Neural cell (in vitro differentiated cells): ENCODE measurements at regions not wholly inside any gene's neighbourhood (a gene's known extent, or its start where the extent isn't known, plus 50 kb on each side); places are given as distances from the start of the nearest gene placed in this dataset.

Source experiments
- H2AFZ ChIP-seq: fragments of 200-600, 300-800 bp; sonication (generic), shearing (Covaris generic); 2 replicates; pipeline ENCODE4 v1.6.0; 2014; ENCODE audit warnings: low read depth, mild to moderate bottlenecking, antibody characterized with exemption, low read length, moderate library complexity
- H3F3A ChIP-seq: fragments of 200-600 bp; shearing (Covaris generic); 2 replicates; pipeline ENCODE4 v1.6.1; 2016; ENCODE audit warnings: mild to moderate bottlenecking, moderate library complexity, mixed read lengths, antibody characterized with exemption, low read length; ENCODE audit not compliant: insufficient read depth, poor library complexity, severe bottlenecking
- H3K27ac ChIP-seq: fragments of 200-600, 300-800 bp; sonication (generic), shearing (Covaris generic); 2 replicates; pipeline ENCODE4 v1.5.1; 2014; ENCODE audit warnings: mild to moderate bottlenecking, low read length, moderate library complexity
- H3K27me3 ChIP-seq: fragments of 300-800, 200-600 bp; sonication (generic), shearing (Covaris generic); 2 replicates; pipeline ENCODE4 v1.6.0; 2014; ENCODE audit warnings: mild to moderate bottlenecking, low read depth, low read length, moderate library complexity; ENCODE audit not compliant: insufficient read depth
- H3K36me3 ChIP-seq: fragments of 300-800, 200-600 bp; sonication (generic), shearing (Covaris generic); 2 replicates; pipeline ENCODE4 v1.5.1; 2014; ENCODE audit warnings: mild to moderate bottlenecking, antibody characterized with exemption, low read length, moderate library complexity; ENCODE audit not compliant: insufficient read depth
- H3K4me2 ChIP-seq: fragments of 300-800, 200-600 bp; sonication (generic), shearing (Covaris generic); 2 replicates; pipeline ENCODE4 v1.6.0; 2014; ENCODE audit warnings: mild to moderate bottlenecking, low read length
- H3K4me3 ChIP-seq: fragments of 300-800, 200-600 bp; sonication (generic), shearing (Covaris generic); 2 replicates; pipeline ENCODE4 v1.5.1; 2014; ENCODE audit warnings: mild to moderate bottlenecking, low read length, moderate library complexity
- H3K79me2 ChIP-seq: fragments of 200-600 bp; shearing (Covaris generic); replicated peaks from 2 replicates; pipeline ENCODE4 v1.6.0; 2014; ENCODE audit warnings: mild to moderate bottlenecking, low read length, moderate library complexity; ENCODE audit not compliant: insufficient read depth
- H3K9ac ChIP-seq: fragments of 300-800, 200-600 bp; sonication (generic), shearing (Covaris generic); 2 replicates; pipeline ENCODE4 v1.6.1; 2016; ENCODE audit warnings: mild to moderate bottlenecking, low read length, mixed read lengths
- H3K9me2 ChIP-seq: fragments of 200-600 bp; shearing (Covaris generic); 2 replicates; pipeline ENCODE4 v1.6.1; 2016; ENCODE audit warnings: mild to moderate bottlenecking, low read length, mixed read lengths; ENCODE audit not compliant: insufficient read depth
- H3K9me3 ChIP-seq: fragments of 200-600, 300-800 bp; sonication (generic), shearing (Covaris generic); 2 replicates; pipeline ENCODE4 v1.6.1; 2016; ENCODE audit warnings: mild to moderate bottlenecking, mixed run types, low read length, moderate library complexity, mixed read lengths
- H4K20me1 ChIP-seq: fragments of 200-600 bp; shearing (Covaris generic); 2 replicates; pipeline ENCODE4 v1.6.1; 2016; ENCODE audit warnings: mild to moderate bottlenecking, mixed run types; ENCODE audit not compliant: insufficient read depth
- CTCF ChIP-seq: fragments of 450-650 bp; IDR thresholded peaks from 2 replicates; pipeline ENCODE4 v1.5.1; 2014; ENCODE audit warnings: antibody characterized with exemption, mild to moderate bottlenecking, moderate library complexity; ENCODE audit not compliant: poor library complexity, severe bottlenecking
- EP300 ChIP-seq: fragments of 450-650 bp; conservative IDR thresholded peaks from 2 replicates; pipeline ENCODE4 v1.6.1; 2014; ENCODE audit warnings: antibody characterized with exemption, mild to moderate bottlenecking, moderate library complexity; ENCODE audit not compliant: poor library complexity, severe bottlenecking
- EZH2 ChIP-seq: fragments of 200-600, 300-800 bp; shearing (Covaris generic), sonication (generic); IDR thresholded peaks from 2 replicates; pipeline ENCODE4 v1.6.1; 2014; ENCODE audit warnings: antibody characterized with exemption, low read length, borderline replicate concordance, mild to moderate bottlenecking; ENCODE audit not compliant: insufficient read depth, poor library complexity, severe bottlenecking
- MXI1 ChIP-seq: fragments of 450-650 bp; conservative IDR thresholded peaks from 2 replicates; pipeline ENCODE4 v1.6.1; 2014; ENCODE audit warnings: antibody characterized with exemption, mild to moderate bottlenecking; ENCODE audit not compliant: poor library complexity, severe bottlenecking
- POLR2AphosphoS5 ChIP-seq: IDR thresholded peaks from 2 replicates; pipeline ENCODE4 v1.6.1; 2012
- RAD21 ChIP-seq: fragments of 450-650 bp; conservative IDR thresholded peaks from 2 replicates; pipeline ENCODE4 v1.6.1; 2014; ENCODE audit warnings: antibody characterized with exemption, mild to moderate bottlenecking, moderate library complexity
- REST ChIP-seq: IDR thresholded peaks from 2 replicates; pipeline ENCODE4 v1.6.1; 2012; ENCODE audit warnings: borderline replicate concordance
- SMC3 ChIP-seq: fragments of 450-650 bp; conservative IDR thresholded peaks from 2 replicates; pipeline ENCODE4 v1.6.1; 2014; ENCODE audit warnings: antibody characterized with exemption, mild to moderate bottlenecking, moderate library complexity; ENCODE audit not compliant: poor library complexity
- TAF1 ChIP-seq: IDR thresholded peaks from 2 replicates; pipeline ENCODE4 v1.6.1; 2012; ENCODE audit warnings: low read depth

DNA sequence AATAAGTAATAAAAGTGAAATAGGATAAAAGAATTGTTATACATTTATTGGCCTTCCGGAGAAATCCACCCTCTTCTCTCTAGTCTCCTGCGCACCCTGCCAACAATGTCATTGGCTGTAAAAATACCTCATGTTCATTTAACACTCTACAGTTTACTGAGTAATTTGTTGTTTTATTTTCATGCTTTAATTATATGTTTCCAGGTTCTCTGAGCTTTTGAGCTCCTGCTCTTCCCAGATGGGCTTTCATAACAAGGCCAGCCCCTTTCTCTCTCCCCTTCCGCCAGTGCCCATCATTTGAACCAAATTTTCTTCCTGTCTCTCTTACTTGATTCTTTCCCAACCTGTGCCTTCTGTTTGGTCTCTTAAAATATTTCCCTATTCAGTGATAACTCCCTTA is 144.6 kb upstream of the PRSS1 start:
- H3K27ac ChIP-seq, result no peak overlapping the region
- no peak overlapping the region for H3K4me3 ChIP-seq
- no peaks in the 10 kb centered on the region for H3F3A ChIP-seq
- no peaks in the 10 kb centered on the region for H3K36me3 ChIP-seq
- no peak overlapping the region for H3K4me2 ChIP-seq
- no peaks in the 10 kb centered on the region for H4K20me1 ChIP-seq
- no peaks in the 10 kb centered on the region for H3K9me3 ChIP-seq
- no peaks in the 10 kb centered on the region for H3K79me2 ChIP-seq
- TF ChIP-seq RAD21 (no peak), EZH2 (no peak), MXI1 (no peak), POLR2AphosphoS5 (no peak), REST (no peak), TAF1 (no peak), EP300 (no peak), SMC3 (no peak), CTCF (no peak)
- no peak overlapping the region for H2AFZ ChIP-seq
- no peaks in the 10 kb centered on the region for H3K9me2 ChIP-seq
- H3K27me3 ChIP-seq, result no peaks in the 10 kb centered on the region
- no peak overlapping the region for H3K9ac ChIP-seq

DNA sequence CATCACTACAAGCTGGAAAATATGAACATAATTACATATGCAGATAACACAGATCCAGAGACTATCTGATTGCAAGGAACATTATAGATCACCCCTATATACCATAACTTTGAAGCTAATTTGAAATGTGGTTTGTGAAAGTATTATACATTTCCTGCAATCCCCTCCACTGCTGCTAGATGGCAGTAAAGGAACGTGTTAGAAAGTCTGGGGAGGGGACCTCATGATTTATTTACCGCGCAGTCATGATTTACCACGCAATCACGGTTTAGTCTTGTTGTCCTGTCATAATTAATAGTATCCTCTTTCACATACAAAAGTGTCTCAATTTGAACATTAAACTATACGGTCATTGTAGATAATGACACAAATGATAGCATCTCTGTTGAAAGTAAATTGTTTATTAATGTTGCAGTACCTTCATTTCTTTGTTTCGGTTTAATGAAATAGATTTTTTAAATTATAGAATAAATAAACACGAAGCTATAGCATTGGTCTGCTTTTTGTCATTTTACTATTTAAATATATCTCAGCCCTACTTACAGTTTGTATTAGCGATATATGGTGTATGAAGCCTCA is 145.3 kb upstream of the PRSS1 start:
- TF ChIP-seq TAF1 (no peak), EZH2 (no peak), SMC3 (peak; percentile 86), REST (no peak), RAD21 (peak; percentile 89), POLR2AphosphoS5 (no peak), MXI1 (no peak), CTCF (peak; percentile 94), EP300 (no peak)
- Histone ChIP-seq H3F3A (no peaks in the 10 kb centered on the region), H3K79me2 (no peaks in the 10 kb centered on the region), H3K36me3 (no peaks in the 10 kb centered on the region), H3K27me3 (no peaks in the 10 kb centered on the region), H3K4me2 (no peak overlapping the region), H4K20me1 (no peaks in the 10 kb centered on the region), H3K9ac (no peak overlapping the region), H2AFZ (no peak overlapping the region), H3K27ac (no peak overlapping the region), H3K4me3 (no peak overlapping the region), H3K9me3 (no peaks in the 10 kb centered on the region), H3K9me2 (no peaks in the 10 kb centered on the region)
